ENCODE measurements at regions not wholly inside any gene's neighbourhood (a gene's known extent, or its start where the extent isn't known, plus 50 kb on each side); places are given as distances from the start of the nearest gene placed in this dataset.

- no peaks in the 10 kb centered on the region for H3K9me3 ChIP-seq
- H3K4me1 ChIP-seq = no peaks in the 10 kb centered on the region
- intact Hi-C loops (cut with DNase I; ENCODE audit: low total_unique reads) = no loop called here
- H3K27ac ChIP-seq = no peak overlapping the region
- DNase-seq = no peak
- no peaks in the 10 kb centered on the region for H3K27me3 ChIP-seq
- H3K36me3 ChIP-seq = no peaks in the 10 kb centered on the region
- no peak for TF ChIP-seq CTCF (IDR thresholded peaks at IDR 0.05)
- no peak overlapping the region for H3K4me3 ChIP-seq
These were observed 1344.3 kb downstream of the ADGRL3 start for GRCh38 chr4:62544428-62544827.

GRCh38 chr4:62543002-62543401 is 1342.9 kb downstream of the ADGRL3 start:
- no peak overlapping the region for H3K27ac ChIP-seq
- no peak overlapping the region for H3K4me3 ChIP-seq
- intact Hi-C loops (cut with DNase I; ENCODE audit: low total_unique reads) = no loop called here
- H3K36me3 ChIP-seq = no peaks in the 10 kb centered on the region
- no peak for DNase-seq
- no peaks in the 10 kb centered on the region for H3K4me1 ChIP-seq
- peaks cover 0 to 2% (median 0%) of the 10 kb centered on the region in 3 donors for H3K9me3 ChIP-seq
- no peak for TF ChIP-seq CTCF (IDR thresholded peaks at IDR 0.05)
- H3K27me3 ChIP-seq = no peaks in the 10 kb centered on the region

GRCh38 chr4:62533573-62533972 is 1333.4 kb downstream of the ADGRL3 start:
- Histone ChIP-seq H3K36me3 (no peaks in the 10 kb centered on the region), H3K27me3 (no peaks in the 10 kb centered on the region), H3K4me1 (no peaks in the 10 kb centered on the region), H3K27ac (no peak overlapping the region), H3K9me3 (peaks cover 0 to 6% (median 0%) of the 10 kb centered on the region in 3 donors), H3K4me3 (no peak overlapping the region)
- DNase-seq = no peak
- intact Hi-C loops (cut with DNase I; ENCODE audit: low total_unique reads) = no loop called here
- no peak for TF ChIP-seq CTCF (IDR thresholded peaks at IDR 0.05)

- no peak for TF ChIP-seq CTCF (IDR thresholded peaks at IDR 0.05)
- no peak for DNase-seq
- Histone ChIP-seq H3K36me3 (no peaks in the 10 kb centered on the region), H3K4me1 (no peaks in the 10 kb centered on the region), H3K27me3 (no peaks in the 10 kb centered on the region), H3K9me3 (no peaks in the 10 kb centered on the region), H3K27ac (no peak overlapping the region), H3K4me3 (no peak overlapping the region)
- intact Hi-C loops (cut with DNase I; ENCODE audit: low total_unique reads) = no loop called here
These were observed 1331.6 kb downstream of the ADGRL3 start for GRCh38 chr4:62531731-62532130.

DNA sequence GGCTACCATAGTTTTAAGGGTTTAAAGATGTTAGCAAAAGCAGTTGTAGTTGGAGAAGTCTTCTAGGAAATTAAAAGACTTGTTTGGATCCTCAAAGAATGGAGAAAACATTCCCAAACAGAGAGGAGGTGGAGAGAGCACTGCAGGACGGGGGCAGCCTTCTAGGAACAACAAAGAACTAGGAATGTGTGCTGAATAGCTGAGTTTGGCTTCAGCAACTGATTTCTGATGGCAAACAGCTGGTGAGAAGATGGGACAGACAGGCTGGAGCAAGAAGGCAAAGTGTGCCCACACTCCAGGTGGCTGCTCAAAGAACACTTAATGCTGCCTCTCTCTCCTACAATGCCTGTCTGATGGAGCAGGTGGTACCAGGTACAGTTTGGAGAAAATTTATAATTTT is 1331.1 kb downstream of the ADGRL3 start:
- no peaks in the 10 kb centered on the region for H3K36me3 ChIP-seq
- TF ChIP-seq CTCF (IDR thresholded peaks at IDR 0.05) = no peak
- no peak for DNase-seq
- H3K4me3 ChIP-seq = no peak overlapping the region
- no peaks in the 10 kb centered on the region for H3K4me1 ChIP-seq
- intact Hi-C loops (cut with DNase I; ENCODE audit: low total_unique reads) = no loop called here
- no peak overlapping the region for H3K27ac ChIP-seq
- H3K9me3 ChIP-seq = no peaks in the 10 kb centered on the region
- H3K27me3 ChIP-seq = no peaks in the 10 kb centered on the region

DNA sequence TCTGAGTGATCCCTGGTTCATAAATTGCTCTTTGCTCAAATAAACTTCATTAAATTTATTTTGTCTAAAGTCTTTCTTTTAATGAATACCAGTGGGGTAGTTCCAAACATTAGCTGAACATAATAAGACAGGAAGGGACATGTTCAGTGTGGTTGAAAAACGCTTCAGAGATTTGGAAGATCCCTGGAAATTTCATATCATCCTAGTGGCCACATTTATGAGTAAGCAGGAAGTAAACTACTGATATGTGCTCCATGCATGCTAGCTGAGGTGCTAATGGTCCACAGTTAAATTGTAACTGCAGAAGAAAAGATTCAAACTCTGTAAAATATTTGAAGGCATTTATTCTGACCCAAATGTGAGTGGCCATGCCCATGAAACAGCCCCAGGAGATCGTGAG is 1328.7 kb downstream of the ADGRL3 start:
- Histone ChIP-seq H3K4me1 (no peaks in the 10 kb centered on the region), H3K9me3 (peaks cover 0 to 5% (median 0%) of the 10 kb centered on the region in 3 donors), H3K36me3 (no peaks in the 10 kb centered on the region), H3K27ac (no peak overlapping the region), H3K27me3 (no peaks in the 10 kb centered on the region), H3K4me3 (no peak overlapping the region)
- intact Hi-C loops (cut with DNase I; ENCODE audit: low total_unique reads) = no loop called here
- TF ChIP-seq CTCF (IDR thresholded peaks at IDR 0.05) = no peak
- DNase-seq = no peak

Measured in tibial artery (tissue), 4 donors.